Transverse colon (tissue), 4 donors: ENCODE measurements at regions not wholly inside any gene's neighbourhood (a gene's known extent, or its start where the extent isn't known, plus 50 kb on each side); places are given as distances from the start of the nearest gene placed in this dataset.

ENCODE experiments used
- DNase-seq: peaks from one replicate; pipeline ENCODE4 v3.0.0-alpha.2; 2019
- H3K27ac ChIP-seq, 4 donors: fragments of 200-600 bp; sonication (generic); 2 replicates each; pipeline ENCODE4 v1.5.1; 2016 to 2018; ENCODE audit warnings: inconsistent platforms in 4 of 4
- H3K27me3 ChIP-seq: fragments of 200-600 bp; sonication (generic); 2 replicates; pipeline ENCODE4 v1.5.1; 2017; ENCODE audit warnings: inconsistent platforms
- H3K36me3 ChIP-seq, 4 donors: fragments of 200-600 bp; sonication (generic); 2 replicates each; pipeline ENCODE4 v1.5.1; 2017 to 2019; ENCODE audit warnings: inconsistent platforms in 4 of 4
- H3K4me1 ChIP-seq, 4 donors: fragments of 200-600 bp; sonication (generic); 2 replicates each; pipeline ENCODE4 v1.5.1; 2017 to 2020; ENCODE audit warnings: inconsistent platforms in 4 of 4
- H3K4me3 ChIP-seq, 4 donors: fragments of 200-600 bp; sonication (generic); 1 replicate in 1 of 4; 2 replicates in 3 of 4; pipeline versions ENCODE4 v1.5.1 to v1.6.1; 2017 to 2019; ENCODE audit warnings: inconsistent platforms in 4 of 4
- H3K9me3 ChIP-seq, 2 donors: fragments of 200-600 bp; sonication (generic); 2 replicates each; pipeline ENCODE4 v1.5.1; 2017 to 2019; ENCODE audit warnings: inconsistent platforms in 2 of 2
- CTCF ChIP-seq, 5 experiments: fragments of 200-600 bp in 3 of 5; fragments of 450-650 bp in 2 of 5; sonication (generic) in 3 of 5; IDR thresholded peaks; 1 replicate in 2 of 5; 2 replicates in 3 of 5; pipeline ENCODE4 v1.5.1; 2016 to 2017; ENCODE audit warnings: antibody characterized with exemption in 5 of 5, inconsistent platforms in 3 of 5, mild to moderate bottlenecking in 2 of 5, moderate library complexity in 1 of 5
- EP300 ChIP-seq: sonication (generic); formaldehyde crosslinking; IDR thresholded peaks from one replicate; pipeline ENCODE4 v1.6.1; 2017; ENCODE audit warnings: antibody characterized with exemption, low read depth
- POLR2A ChIP-seq: fragments of 450-650 bp; IDR thresholded peaks from one replicate; pipeline ENCODE4 v1.6.1; 2016; ENCODE audit warnings: antibody characterized with exemption, mild to moderate bottlenecking, moderate library complexity
- POLR2AphosphoS5 ChIP-seq, 3 donors: sonication (generic); formaldehyde crosslinking; IDR thresholded peaks; one replicate each; pipeline ENCODE4 v1.6.1; 2016; ENCODE audit warnings: antibody characterized with exemption in 3 of 3
- WGBS, 2 donors: methylation state at CpG; one replicate each; pipeline ENCODE4 v1.1.5; 2018; ENCODE audit warnings: low coverage in 1 of 2; 5-methylcytosine and 5-hydroxymethylcytosine counted together
- in situ Hi-C, 4 donors: fragments of 200-750 bp; cut with MboI; loops; one replicate each; pipeline versions ENCODE4 v1.15.0 to v1.15.1; 2017; ENCODE audit warnings: low sequenced_read_pairs in 3 of 4, low pct_ligation_motif_present in 1 of 4, low pct_unique_long_range_greater_than_20kb in 1 of 4
- intact Hi-C: fragments of 100-400 bp; cut with DNase I; formaldehyde crosslinking; loops from one replicate; pipeline ENCODE4 v1.15.1; 2023; ENCODE audit warnings: low total_unique reads

GRCh38 chr1:106756752-106757151 lies 299.7 kb upstream of the PRMT6 start:
- 58 to 67% methylated on average over 1 of the region's 1 CpG for WGBS, 2 donors
- in situ Hi-C loops = no loop called here
- Histone ChIP-seq H3K9me3 (no peaks in the 10 kb centered on the region), H3K27ac (no peak overlapping the region), H3K4me3 (no peak overlapping the region), H3K4me1 (no peaks in the 10 kb centered on the region), H3K27me3 (no peaks in the 10 kb centered on the region), H3K36me3 (no peaks in the 10 kb centered on the region)
- no peak for DNase-seq
- TF ChIP-seq POLR2A (no peak), POLR2AphosphoS5 (IDR thresholded peaks at IDR 0.05) (no peak), EP300 (no peak), CTCF (IDR thresholded peaks at IDR 0.05) (no peak)
- intact Hi-C loops = no loop called here

- Histone ChIP-seq H3K9me3 (no peaks in the 10 kb centered on the region), H3K27me3 (no peaks in the 10 kb centered on the region), H3K4me3 (no peak overlapping the region), H3K36me3 (no peaks in the 10 kb centered on the region), H3K27ac (no peak overlapping the region), H3K4me1 (no peaks in the 10 kb centered on the region)
- in situ Hi-C loops (no loop called here), intact Hi-C loops (no loop called here)
- TF ChIP-seq POLR2A (no peak), CTCF (IDR thresholded peaks at IDR 0.05) (no peak), POLR2AphosphoS5 (IDR thresholded peaks at IDR 0.05) (no peak), EP300 (no peak)
- 70 to 75% methylated on average over 1 to 2 of the region's 2 CpGs for WGBS, 2 donors
- DNase-seq = no peak
Measured at GRCh38 chr1:106768077-106768476, 288.4 kb upstream of the PRMT6 start.

GRCh38 chr1:106768501-106768900 lies 288.0 kb upstream of the PRMT6 start:
- no peak overlapping the region for H3K27ac ChIP-seq
- intact Hi-C loops = no loop called here
- in situ Hi-C loops = no loop called here
- no peaks in the 10 kb centered on the region for H3K27me3 ChIP-seq
- no peak overlapping the region for H3K4me3 ChIP-seq
- 57 to 60% methylated on average over 2 of the region's 2 CpGs for WGBS, 2 donors
- no peak for DNase-seq
- no peaks in the 10 kb centered on the region for H3K36me3 ChIP-seq
- peaks cover 0 to 2% of the 10 kb centered on the region in 2 donors for H3K9me3 ChIP-seq
- TF ChIP-seq POLR2A = no peak
- TF ChIP-seq POLR2AphosphoS5 (IDR thresholded peaks at IDR 0.05) = no peak
- TF ChIP-seq EP300 = no peak
- TF ChIP-seq CTCF (IDR thresholded peaks at IDR 0.05) = no peak
- H3K4me1 ChIP-seq = no peaks in the 10 kb centered on the region

GRCh38 chr1:106773206-106773605 lies 283.3 kb upstream of the PRMT6 start:
- intact Hi-C loops (no loop called here), in situ Hi-C loops (no loop called here)
- peaks cover 0 to 4% of the 10 kb centered on the region in 2 donors for H3K9me3 ChIP-seq
- no peaks in the 10 kb centered on the region for H3K4me1 ChIP-seq
- 78% methylated on average over 2 of the region's 2 CpGs; no CpG with 5 or more reads in 1 of the 2 donors for WGBS, 2 donors
- H3K36me3 ChIP-seq = no peaks in the 10 kb centered on the region
- no peaks in the 10 kb centered on the region for H3K27me3 ChIP-seq
- no peak for TF ChIP-seq POLR2AphosphoS5 (IDR thresholded peaks at IDR 0.05)
- no peak for TF ChIP-seq POLR2A
- no peak for TF ChIP-seq EP300
- TF ChIP-seq CTCF (IDR thresholded peaks at IDR 0.05) = no peak
- no peak overlapping the region for H3K27ac ChIP-seq
- DNase-seq = no peak
- H3K4me3 ChIP-seq = no peak overlapping the region
